HG03103 (cell line): ENCODE measurements at regions not wholly inside any gene's neighbourhood (a gene's known extent, or its start where the extent isn't known, plus 50 kb on each side); places are given as distances from the start of the nearest gene placed in this dataset.

ENCODE experiments used
- ATAC-seq: cut with Tn5 transposase; IDR thresholded peaks from one replicate; pipeline ENCODE4 v1.9.1; 2021; ENCODE audit warnings: low read depth; ENCODE audit not compliant: unreplicated experiment

- ATAC-seq: no peak
These were observed 162.4 kb downstream of the FOXO1 start for GRCh38 chr13:40503966-40504591.

- no peak for ATAC-seq
These were observed 161.8 kb downstream of the FOXO1 start for GRCh38 chr13:40504641-40505040.

GRCh38 chr13:40505196-40505595 is 161.2 kb downstream of the FOXO1 start:
- ATAC-seq: no peak
